ENCODE measurements at regions not wholly inside any gene's neighbourhood (a gene's known extent, or its start where the extent isn't known, plus 50 kb on each side); places are given as distances from the start of the nearest gene placed in this dataset.

- TF ChIP-seq CTCF (IDR thresholded peaks at IDR 0.05; ENCODE audit: low read length) (no peak), EZH2 (IDR thresholded peaks at IDR 0.05; ENCODE audit: borderline replicate concordance, low read length) (no peak)
Observed at GRCh38 chrX:35562395-35562794, 235.7 kb upstream of the MAGEB16 start.
